Cardiac muscle cell (in vitro differentiated cells and primary cell): ENCODE measurements at regions not wholly inside any gene's neighbourhood (a gene's known extent, or its start where the extent isn't known, plus 50 kb on each side); places are given as distances from the start of the nearest gene placed in this dataset.
A peak's percentile ranks its signal among the peaks of the same experiment; 100 is the strongest.

Source experiments
- DNase-seq, 2 donors: peaks; one replicate each; pipeline versions ENCODE4 v3.0.0 to v3.0.0-alpha.2; 2010 to 2017; ENCODE audit warnings: low read depth in 1 of 2, low spot score in 1 of 2
- H3K27ac ChIP-seq: fragments of 200-600 bp; sonication (generic); 2 replicates; pipeline ENCODE4 v1.5.1; 2016
- H3K27me3 ChIP-seq: fragments of 200-600 bp; sonication (generic); 2 replicates; pipeline ENCODE4 v1.6.0; 2016; ENCODE audit warnings: control low read depth
- H3K36me3 ChIP-seq: fragments of 200-600 bp; sonication (generic); 2 replicates; pipeline ENCODE4 v1.5.1; 2016; ENCODE audit warnings: control low read depth
- H3K4me1 ChIP-seq: fragments of 200-600 bp; sonication (generic); 2 replicates; pipeline ENCODE4 v1.8.1; 2017; ENCODE audit warnings: low read depth, mild to moderate bottlenecking, mixed run types
- H3K4me3 ChIP-seq: fragments of 200-600 bp; sonication (generic); 2 replicates; pipeline ENCODE4 v1.5.1; 2016; ENCODE audit warnings: mild to moderate bottlenecking
- H3K9me3 ChIP-seq: fragments of 200-600 bp; sonication (generic); 2 replicates; pipeline ENCODE4 v1.5.1; 2017; ENCODE audit warnings: low read depth, mild to moderate bottlenecking, control low read depth
- TF ChIP-seq, protein P1 (sequence below): IDR thresholded peaks from 2 replicates; pipeline ENCODE4 v1.5.1; 2012; ENCODE audit warnings: low read depth, mild to moderate bottlenecking, low read length

DNA sequence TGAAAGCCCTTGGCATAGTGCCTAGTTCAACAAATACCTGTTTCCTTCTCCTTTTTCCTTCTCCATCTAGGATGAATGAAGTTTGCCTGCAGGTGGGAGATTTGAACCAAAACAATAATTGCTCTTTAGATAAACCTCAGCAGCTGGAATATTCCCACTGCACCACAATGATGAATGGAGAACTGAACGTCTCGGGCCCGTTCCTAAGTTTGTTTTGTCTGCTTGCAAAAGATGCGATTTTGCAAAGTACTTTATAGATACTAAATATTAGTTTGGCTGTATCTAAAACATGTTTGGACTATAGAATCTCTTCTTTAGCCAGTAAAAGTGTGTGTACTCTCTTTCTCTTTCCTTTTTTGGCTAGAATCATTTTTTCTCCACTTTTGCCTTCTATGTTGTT lies 75.8 kb upstream of the BMPER start:
- no peaks in the 10 kb centered on the region for H3K9me3 ChIP-seq
- H3K27me3 ChIP-seq = no peaks in the 10 kb centered on the region
- H3K4me3 ChIP-seq = no peak overlapping the region
- H3K27ac ChIP-seq = no peak overlapping the region
- TF ChIP-seq, protein P1, sequence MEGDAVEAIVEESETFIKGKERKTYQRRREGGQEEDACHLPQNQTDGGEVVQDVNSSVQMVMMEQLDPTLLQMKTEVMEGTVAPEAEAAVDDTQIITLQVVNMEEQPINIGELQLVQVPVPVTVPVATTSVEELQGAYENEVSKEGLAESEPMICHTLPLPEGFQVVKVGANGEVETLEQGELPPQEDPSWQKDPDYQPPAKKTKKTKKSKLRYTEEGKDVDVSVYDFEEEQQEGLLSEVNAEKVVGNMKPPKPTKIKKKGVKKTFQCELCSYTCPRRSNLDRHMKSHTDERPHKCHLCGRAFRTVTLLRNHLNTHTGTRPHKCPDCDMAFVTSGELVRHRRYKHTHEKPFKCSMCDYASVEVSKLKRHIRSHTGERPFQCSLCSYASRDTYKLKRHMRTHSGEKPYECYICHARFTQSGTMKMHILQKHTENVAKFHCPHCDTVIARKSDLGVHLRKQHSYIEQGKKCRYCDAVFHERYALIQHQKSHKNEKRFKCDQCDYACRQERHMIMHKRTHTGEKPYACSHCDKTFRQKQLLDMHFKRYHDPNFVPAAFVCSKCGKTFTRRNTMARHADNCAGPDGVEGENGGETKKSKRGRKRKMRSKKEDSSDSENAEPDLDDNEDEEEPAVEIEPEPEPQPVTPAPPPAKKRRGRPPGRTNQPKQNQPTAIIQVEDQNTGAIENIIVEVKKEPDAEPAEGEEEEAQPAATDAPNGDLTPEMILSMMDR = no peak
- no peak for DNase-seq
- no peaks in the 10 kb centered on the region for H3K36me3 ChIP-seq
- peaks cover 3% of the 10 kb centered on the region for H3K4me1 ChIP-seq

DNA sequence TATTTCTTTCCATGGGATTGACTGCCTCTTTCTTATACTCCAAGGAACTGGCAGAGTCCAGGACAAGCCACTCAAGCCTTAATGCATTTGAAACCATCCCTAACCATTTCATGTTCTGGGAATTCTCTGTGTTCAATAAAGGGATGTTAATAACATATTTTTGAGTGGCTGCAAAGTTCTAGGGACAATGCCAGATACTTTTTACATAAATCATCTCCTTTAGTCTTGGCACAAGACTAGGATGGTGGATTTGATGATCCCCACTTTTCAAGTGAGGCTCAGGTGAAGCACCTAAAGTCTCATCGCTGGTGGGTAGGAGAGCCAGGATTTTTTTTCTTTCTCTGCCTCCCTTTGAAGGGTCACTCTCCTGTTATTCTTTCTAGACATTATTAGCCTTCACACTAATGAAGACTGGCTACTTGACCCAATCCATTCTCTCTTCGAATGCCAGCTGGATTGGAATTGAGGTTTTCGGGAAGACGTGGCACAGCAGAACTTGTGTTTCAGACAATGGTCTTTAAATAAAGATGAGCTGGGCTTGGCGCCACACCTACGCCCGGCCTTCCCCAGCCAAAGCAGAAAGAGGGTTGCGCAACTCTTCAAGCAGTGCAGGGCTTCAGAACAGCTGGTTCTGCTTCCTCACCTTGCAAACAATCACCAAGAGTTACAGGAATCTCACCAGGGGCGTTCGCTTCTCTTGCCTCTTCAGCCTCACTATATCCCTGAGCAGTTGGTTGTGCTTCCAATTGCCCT lies 73.8 kb upstream of the BMPER start:
- Histone ChIP-seq H3K27ac (no peak overlapping the region), H3K4me1 (no peaks in the 10 kb centered on the region), H3K36me3 (no peaks in the 10 kb centered on the region), H3K4me3 (no peak overlapping the region), H3K9me3 (no peaks in the 10 kb centered on the region), H3K27me3 (no peaks in the 10 kb centered on the region)
- DNase-seq = peak in 1 of 2 donors; percentile 51
- TF ChIP-seq, protein P1 = no peak

DNA sequence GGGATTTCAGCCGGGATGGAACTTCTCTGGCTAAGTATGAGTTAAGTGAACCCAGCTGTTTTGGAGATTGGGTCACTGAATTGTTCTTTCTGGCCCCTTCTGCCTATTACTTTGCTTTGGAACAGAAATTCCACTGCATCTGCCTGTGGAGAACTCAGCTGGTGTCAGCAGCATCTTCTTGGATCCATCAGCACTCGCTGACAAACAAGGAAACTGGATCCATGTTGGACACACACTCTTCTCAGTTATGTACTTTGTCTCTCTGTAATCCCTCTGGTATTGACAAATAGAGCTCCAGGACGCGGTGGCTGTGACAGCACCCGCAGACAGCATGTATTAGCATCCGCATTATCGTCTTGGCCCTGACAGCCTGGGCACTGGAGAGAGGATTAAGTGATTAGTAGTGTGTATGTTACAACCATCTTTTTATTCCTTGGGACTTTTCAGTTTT lies 73.0 kb upstream of the BMPER start:
- TF ChIP-seq, protein P1 = no peak
- Histone ChIP-seq H3K9me3 (no peaks in the 10 kb centered on the region), H3K27me3 (no peaks in the 10 kb centered on the region), H3K4me1 (no peaks in the 10 kb centered on the region), H3K27ac (no peak overlapping the region), H3K4me3 (no peak overlapping the region), H3K36me3 (no peaks in the 10 kb centered on the region)
- DNase-seq = no peak

DNA sequence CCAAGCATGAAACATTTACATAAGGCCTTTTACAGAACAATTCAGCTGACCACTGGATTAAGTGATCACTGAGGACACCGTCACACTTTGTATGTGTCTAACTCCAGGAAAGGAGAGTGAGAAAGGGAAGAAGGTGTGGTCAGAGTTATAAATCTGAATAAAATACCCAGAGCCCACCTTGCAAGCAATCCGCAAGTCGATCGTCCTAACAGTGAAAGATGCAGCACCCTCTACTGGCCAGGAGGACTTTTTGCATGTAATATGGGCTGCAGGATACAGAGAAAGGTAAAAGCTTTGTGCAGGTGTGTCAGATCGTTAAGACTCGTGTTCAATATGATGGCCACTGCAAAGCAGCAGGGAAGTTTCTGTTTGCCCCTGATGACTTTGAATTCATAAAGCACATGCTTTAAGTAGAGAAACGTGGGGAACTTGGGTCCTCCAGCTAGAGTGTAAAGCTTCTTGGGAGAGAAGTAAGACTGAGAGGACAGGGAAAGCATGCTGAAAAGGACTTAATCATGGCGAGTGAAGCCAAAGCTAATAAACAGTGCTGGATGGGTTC lies 68.5 kb upstream of the BMPER start:
- Histone ChIP-seq H3K9me3 (no peaks in the 10 kb centered on the region), H3K36me3 (no peaks in the 10 kb centered on the region), H3K27me3 (no peaks in the 10 kb centered on the region), H3K27ac (no peak overlapping the region), H3K4me3 (no peak overlapping the region), H3K4me1 (no peaks in the 10 kb centered on the region)
- DNase-seq = no peak
- TF ChIP-seq, protein P1 = peak; percentile 18

DNA sequence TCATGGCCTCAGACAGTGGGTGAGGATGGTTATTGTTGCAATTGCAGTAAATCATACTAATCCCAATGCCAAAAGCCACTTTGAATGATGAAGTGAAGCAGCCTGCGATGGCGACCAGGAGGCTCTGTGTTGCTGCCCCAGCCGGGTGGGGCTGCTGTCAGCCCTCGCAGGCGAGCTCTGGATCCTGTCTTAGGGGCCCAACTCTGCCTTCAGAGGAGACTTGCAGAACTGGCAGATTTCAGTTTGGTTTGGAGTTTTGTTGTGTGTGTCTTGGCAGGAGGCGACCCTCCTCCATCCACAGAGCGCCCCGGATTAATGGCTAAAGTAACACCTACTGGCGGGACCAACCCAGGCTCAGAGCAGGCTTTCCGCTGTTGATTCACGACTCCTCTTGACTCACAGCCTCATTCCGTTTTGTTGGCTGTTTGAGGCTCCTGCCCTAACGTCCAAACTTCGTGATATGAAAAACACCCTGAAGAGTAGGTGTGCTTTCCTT lies 67.9 kb upstream of the BMPER start:
- H3K9me3 ChIP-seq = no peaks in the 10 kb centered on the region
- H3K27me3 ChIP-seq = no peaks in the 10 kb centered on the region
- DNase-seq = no peak
- TF ChIP-seq, protein P1 = no peak
- no peaks in the 10 kb centered on the region for H3K4me1 ChIP-seq
- H3K4me3 ChIP-seq = no peak overlapping the region
- no peaks in the 10 kb centered on the region for H3K36me3 ChIP-seq
- no peak overlapping the region for H3K27ac ChIP-seq
